Limb (tissue), 2 donors: ENCODE measurements at regions not wholly inside any gene's neighbourhood (a gene's known extent, or its start where the extent isn't known, plus 50 kb on each side); places are given as distances from the start of the nearest gene placed in this dataset.
A peak's percentile ranks its signal among the peaks of the same experiment; 100 is the strongest.

ENCODE experiments used
- DNase-seq, 2 donors: peaks; one replicate each; pipeline ENCODE4 v3.0.0-alpha.2; 2016; ENCODE audit errors: extremely low spot score in 2 of 2

- DNase-seq: no peak
These were observed 372.6 kb downstream of the SOX11 start for GRCh38 chr2:6064757-6065156.

- no peak for DNase-seq
These were observed 373.5 kb downstream of the SOX11 start for GRCh38 chr2:6065703-6066102.

- no peak for DNase-seq
These were observed 374.9 kb downstream of the SOX11 start for GRCh38 chr2:6067089-6067488.

- no peak for DNase-seq
These were observed 375.6 kb downstream of the SOX11 start for GRCh38 chr2:6067806-6068205.

GRCh38 chr2:6068429-6068828, 376.2 kb downstream of the SOX11 start:
- no peak for DNase-seq

- peak; percentile 27 to 56 for DNase-seq
These were observed 377.2 kb downstream of the SOX11 start for GRCh38 chr2:6069381-6069780.

GRCh38 chr2:6071519-6071918, 379.3 kb downstream of the SOX11 start:
- DNase-seq: no peak

- peak in 1 of 2 donors; percentile 19 for DNase-seq
These were observed 380.1 kb downstream of the SOX11 start for GRCh38 chr2:6072276-6072675.

GRCh38 chr2:6072768-6073167, 380.6 kb downstream of the SOX11 start:
- no peak for DNase-seq

- peak; percentile 45 to 69 for DNase-seq
These were observed 381.3 kb downstream of the SOX11 start for GRCh38 chr2:6073191-6074088.

GRCh38 chr2:6074089-6074643, 382.0 kb downstream of the SOX11 start:
- peak in 1 of 2 donors; percentile 45 for DNase-seq

GRCh38 chr2:6077585-6077984, 385.4 kb downstream of the SOX11 start:
- DNase-seq: no peak

GRCh38 chr2:6078414-6078813, 386.2 kb downstream of the SOX11 start:
- DNase-seq: no peak

- DNase-seq: no peak
These were observed 387.2 kb downstream of the SOX11 start for GRCh38 chr2:6079405-6079804.

- DNase-seq: peak in 1 of 2 donors; percentile 52
These were observed 389.0 kb downstream of the SOX11 start for GRCh38 chr2:6080932-6081753.

GRCh38 chr2:6081955-6082624, 389.9 kb downstream of the SOX11 start:
- no peak for DNase-seq

GRCh38 chr2:6082625-6083018, 390.4 kb downstream of the SOX11 start:
- DNase-seq: no peak

GRCh38 chr2:6083136-6083535, 391.0 kb downstream of the SOX11 start:
- DNase-seq: no peak

- no peak for DNase-seq
These were observed 397.3 kb downstream of the SOX11 start for GRCh38 chr2:6089474-6089873.

- DNase-seq: no peak
These were observed 411.2 kb downstream of the SOX11 start for GRCh38 chr2:6103372-6103771.

GRCh38 chr2:6103949-6104348, 411.8 kb downstream of the SOX11 start:
- DNase-seq: no peak

- no peak for DNase-seq
These were observed 415.1 kb downstream of the SOX11 start for GRCh38 chr2:6107290-6107689.
